Neural cell (in vitro differentiated cells): ENCODE measurements at regions not wholly inside any gene's neighbourhood (a gene's known extent, or its start where the extent isn't known, plus 50 kb on each side); places are given as distances from the start of the nearest gene placed in this dataset.

Experiments
- H2AFZ ChIP-seq: fragments of 200-600, 300-800 bp; sonication (generic), shearing (Covaris generic); 2 replicates; pipeline ENCODE4 v1.6.0; 2014; ENCODE audit warnings: low read depth, mild to moderate bottlenecking, antibody characterized with exemption, low read length, moderate library complexity
- H3F3A ChIP-seq: fragments of 200-600 bp; shearing (Covaris generic); 2 replicates; pipeline ENCODE4 v1.6.1; 2016; ENCODE audit warnings: mild to moderate bottlenecking, moderate library complexity, mixed read lengths, antibody characterized with exemption, low read length; ENCODE audit not compliant: insufficient read depth, poor library complexity, severe bottlenecking
- H3K27ac ChIP-seq: fragments of 200-600, 300-800 bp; sonication (generic), shearing (Covaris generic); 2 replicates; pipeline ENCODE4 v1.5.1; 2014; ENCODE audit warnings: mild to moderate bottlenecking, low read length, moderate library complexity
- H3K27me3 ChIP-seq: fragments of 300-800, 200-600 bp; sonication (generic), shearing (Covaris generic); 2 replicates; pipeline ENCODE4 v1.6.0; 2014; ENCODE audit warnings: mild to moderate bottlenecking, low read depth, low read length, moderate library complexity; ENCODE audit not compliant: insufficient read depth
- H3K36me3 ChIP-seq: fragments of 300-800, 200-600 bp; sonication (generic), shearing (Covaris generic); 2 replicates; pipeline ENCODE4 v1.5.1; 2014; ENCODE audit warnings: mild to moderate bottlenecking, antibody characterized with exemption, low read length, moderate library complexity; ENCODE audit not compliant: insufficient read depth
- H3K4me2 ChIP-seq: fragments of 300-800, 200-600 bp; sonication (generic), shearing (Covaris generic); 2 replicates; pipeline ENCODE4 v1.6.0; 2014; ENCODE audit warnings: mild to moderate bottlenecking, low read length
- H3K4me3 ChIP-seq: fragments of 300-800, 200-600 bp; sonication (generic), shearing (Covaris generic); 2 replicates; pipeline ENCODE4 v1.5.1; 2014; ENCODE audit warnings: mild to moderate bottlenecking, low read length, moderate library complexity
- H3K79me2 ChIP-seq: fragments of 200-600 bp; shearing (Covaris generic); replicated peaks from 2 replicates; pipeline ENCODE4 v1.6.0; 2014; ENCODE audit warnings: mild to moderate bottlenecking, low read length, moderate library complexity; ENCODE audit not compliant: insufficient read depth
- H3K9ac ChIP-seq: fragments of 300-800, 200-600 bp; sonication (generic), shearing (Covaris generic); 2 replicates; pipeline ENCODE4 v1.6.1; 2016; ENCODE audit warnings: mild to moderate bottlenecking, low read length, mixed read lengths
- H3K9me2 ChIP-seq: fragments of 200-600 bp; shearing (Covaris generic); 2 replicates; pipeline ENCODE4 v1.6.1; 2016; ENCODE audit warnings: mild to moderate bottlenecking, low read length, mixed read lengths; ENCODE audit not compliant: insufficient read depth
- H3K9me3 ChIP-seq: fragments of 200-600, 300-800 bp; sonication (generic), shearing (Covaris generic); 2 replicates; pipeline ENCODE4 v1.6.1; 2016; ENCODE audit warnings: mild to moderate bottlenecking, mixed run types, low read length, moderate library complexity, mixed read lengths
- H4K20me1 ChIP-seq: fragments of 200-600 bp; shearing (Covaris generic); 2 replicates; pipeline ENCODE4 v1.6.1; 2016; ENCODE audit warnings: mild to moderate bottlenecking, mixed run types; ENCODE audit not compliant: insufficient read depth
- EP300 ChIP-seq: fragments of 450-650 bp; conservative IDR thresholded peaks from 2 replicates; pipeline ENCODE4 v1.6.1; 2014; ENCODE audit warnings: antibody characterized with exemption, mild to moderate bottlenecking, moderate library complexity; ENCODE audit not compliant: poor library complexity, severe bottlenecking
- EZH2 ChIP-seq: fragments of 200-600, 300-800 bp; shearing (Covaris generic), sonication (generic); IDR thresholded peaks from 2 replicates; pipeline ENCODE4 v1.6.1; 2014; ENCODE audit warnings: antibody characterized with exemption, low read length, borderline replicate concordance, mild to moderate bottlenecking; ENCODE audit not compliant: insufficient read depth, poor library complexity, severe bottlenecking
- MXI1 ChIP-seq: fragments of 450-650 bp; conservative IDR thresholded peaks from 2 replicates; pipeline ENCODE4 v1.6.1; 2014; ENCODE audit warnings: antibody characterized with exemption, mild to moderate bottlenecking; ENCODE audit not compliant: poor library complexity, severe bottlenecking
- POLR2AphosphoS5 ChIP-seq: IDR thresholded peaks from 2 replicates; pipeline ENCODE4 v1.6.1; 2012
- RAD21 ChIP-seq: fragments of 450-650 bp; conservative IDR thresholded peaks from 2 replicates; pipeline ENCODE4 v1.6.1; 2014; ENCODE audit warnings: antibody characterized with exemption, mild to moderate bottlenecking, moderate library complexity
- SMC3 ChIP-seq: fragments of 450-650 bp; conservative IDR thresholded peaks from 2 replicates; pipeline ENCODE4 v1.6.1; 2014; ENCODE audit warnings: antibody characterized with exemption, mild to moderate bottlenecking, moderate library complexity; ENCODE audit not compliant: poor library complexity
- TAF1 ChIP-seq: IDR thresholded peaks from 2 replicates; pipeline ENCODE4 v1.6.1; 2012; ENCODE audit warnings: low read depth
- TF ChIP-seq, protein P1 (sequence below): IDR thresholded peaks from 2 replicates; pipeline ENCODE4 v1.6.1; 2012; ENCODE audit warnings: borderline replicate concordance
- TF ChIP-seq, protein P2 (sequence below): fragments of 450-650 bp; IDR thresholded peaks from 2 replicates; pipeline ENCODE4 v1.5.1; 2014; ENCODE audit warnings: antibody characterized with exemption, mild to moderate bottlenecking, moderate library complexity; ENCODE audit not compliant: poor library complexity, severe bottlenecking

DNA sequence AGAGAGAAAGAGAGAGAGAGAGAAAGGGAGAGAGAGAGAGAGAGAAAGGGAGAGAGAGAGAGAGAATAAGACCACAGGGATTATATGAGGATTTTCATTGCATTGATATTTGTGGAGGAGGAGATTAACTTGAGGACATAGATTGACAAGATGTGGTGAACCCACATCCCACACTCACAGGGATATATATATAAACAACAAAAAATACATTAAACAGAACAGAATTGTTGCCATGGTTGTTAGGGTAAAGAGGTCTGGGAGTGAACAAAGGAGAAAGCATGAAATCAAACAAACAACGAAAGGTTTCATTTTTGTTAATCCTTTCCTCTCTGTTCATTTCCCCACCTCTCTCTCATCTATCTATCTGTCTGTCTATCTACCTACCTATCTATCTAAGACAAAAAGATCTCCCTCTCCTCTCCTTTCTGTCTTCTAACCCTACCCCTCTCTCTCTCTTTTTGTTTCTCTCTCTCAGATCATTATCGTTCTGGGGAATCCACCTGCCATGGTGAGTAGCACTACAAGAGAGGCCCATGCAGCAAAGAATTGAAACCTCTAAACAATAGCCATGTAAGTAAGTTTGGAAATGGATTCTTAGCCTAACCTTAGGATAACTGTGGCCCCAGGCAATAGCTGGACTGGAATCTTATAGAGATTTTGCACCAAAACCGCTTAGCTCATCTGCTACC, 280.9 kb downstream of the RAP2B start:
- no peaks in the 10 kb centered on the region for H3F3A ChIP-seq
- H3K9me3 ChIP-seq: no peaks in the 10 kb centered on the region
- H4K20me1 ChIP-seq: no peaks in the 10 kb centered on the region
- H3K36me3 ChIP-seq: no peaks in the 10 kb centered on the region
- H3K27me3 ChIP-seq: no peaks in the 10 kb centered on the region
- no peak overlapping the region for H3K4me3 ChIP-seq
- H3K4me2 ChIP-seq: no peak overlapping the region
- no peaks in the 10 kb centered on the region for H3K79me2 ChIP-seq
- no peak overlapping the region for H3K9ac ChIP-seq
- no peak overlapping the region for H3K27ac ChIP-seq
- no peak overlapping the region for H2AFZ ChIP-seq
- TF ChIP-seq RAD21: no peak
- no peak for TF ChIP-seq TAF1
- no peak for TF ChIP-seq MXI1
- TF ChIP-seq EZH2: no peak
- TF ChIP-seq SMC3: no peak
- no peak for TF ChIP-seq POLR2AphosphoS5
- TF ChIP-seq, protein P1, sequence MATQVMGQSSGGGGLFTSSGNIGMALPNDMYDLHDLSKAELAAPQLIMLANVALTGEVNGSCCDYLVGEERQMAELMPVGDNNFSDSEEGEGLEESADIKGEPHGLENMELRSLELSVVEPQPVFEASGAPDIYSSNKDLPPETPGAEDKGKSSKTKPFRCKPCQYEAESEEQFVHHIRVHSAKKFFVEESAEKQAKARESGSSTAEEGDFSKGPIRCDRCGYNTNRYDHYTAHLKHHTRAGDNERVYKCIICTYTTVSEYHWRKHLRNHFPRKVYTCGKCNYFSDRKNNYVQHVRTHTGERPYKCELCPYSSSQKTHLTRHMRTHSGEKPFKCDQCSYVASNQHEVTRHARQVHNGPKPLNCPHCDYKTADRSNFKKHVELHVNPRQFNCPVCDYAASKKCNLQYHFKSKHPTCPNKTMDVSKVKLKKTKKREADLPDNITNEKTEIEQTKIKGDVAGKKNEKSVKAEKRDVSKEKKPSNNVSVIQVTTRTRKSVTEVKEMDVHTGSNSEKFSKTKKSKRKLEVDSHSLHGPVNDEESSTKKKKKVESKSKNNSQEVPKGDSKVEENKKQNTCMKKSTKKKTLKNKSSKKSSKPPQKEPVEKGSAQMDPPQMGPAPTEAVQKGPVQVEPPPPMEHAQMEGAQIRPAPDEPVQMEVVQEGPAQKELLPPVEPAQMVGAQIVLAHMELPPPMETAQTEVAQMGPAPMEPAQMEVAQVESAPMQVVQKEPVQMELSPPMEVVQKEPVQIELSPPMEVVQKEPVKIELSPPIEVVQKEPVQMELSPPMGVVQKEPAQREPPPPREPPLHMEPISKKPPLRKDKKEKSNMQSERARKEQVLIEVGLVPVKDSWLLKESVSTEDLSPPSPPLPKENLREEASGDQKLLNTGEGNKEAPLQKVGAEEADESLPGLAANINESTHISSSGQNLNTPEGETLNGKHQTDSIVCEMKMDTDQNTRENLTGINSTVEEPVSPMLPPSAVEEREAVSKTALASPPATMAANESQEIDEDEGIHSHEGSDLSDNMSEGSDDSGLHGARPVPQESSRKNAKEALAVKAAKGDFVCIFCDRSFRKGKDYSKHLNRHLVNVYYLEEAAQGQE: no peak
- TF ChIP-seq EP300: no peak
- TF ChIP-seq, protein P2, sequence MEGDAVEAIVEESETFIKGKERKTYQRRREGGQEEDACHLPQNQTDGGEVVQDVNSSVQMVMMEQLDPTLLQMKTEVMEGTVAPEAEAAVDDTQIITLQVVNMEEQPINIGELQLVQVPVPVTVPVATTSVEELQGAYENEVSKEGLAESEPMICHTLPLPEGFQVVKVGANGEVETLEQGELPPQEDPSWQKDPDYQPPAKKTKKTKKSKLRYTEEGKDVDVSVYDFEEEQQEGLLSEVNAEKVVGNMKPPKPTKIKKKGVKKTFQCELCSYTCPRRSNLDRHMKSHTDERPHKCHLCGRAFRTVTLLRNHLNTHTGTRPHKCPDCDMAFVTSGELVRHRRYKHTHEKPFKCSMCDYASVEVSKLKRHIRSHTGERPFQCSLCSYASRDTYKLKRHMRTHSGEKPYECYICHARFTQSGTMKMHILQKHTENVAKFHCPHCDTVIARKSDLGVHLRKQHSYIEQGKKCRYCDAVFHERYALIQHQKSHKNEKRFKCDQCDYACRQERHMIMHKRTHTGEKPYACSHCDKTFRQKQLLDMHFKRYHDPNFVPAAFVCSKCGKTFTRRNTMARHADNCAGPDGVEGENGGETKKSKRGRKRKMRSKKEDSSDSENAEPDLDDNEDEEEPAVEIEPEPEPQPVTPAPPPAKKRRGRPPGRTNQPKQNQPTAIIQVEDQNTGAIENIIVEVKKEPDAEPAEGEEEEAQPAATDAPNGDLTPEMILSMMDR: no peak
- H3K9me2 ChIP-seq: no peaks in the 10 kb centered on the region

DNA sequence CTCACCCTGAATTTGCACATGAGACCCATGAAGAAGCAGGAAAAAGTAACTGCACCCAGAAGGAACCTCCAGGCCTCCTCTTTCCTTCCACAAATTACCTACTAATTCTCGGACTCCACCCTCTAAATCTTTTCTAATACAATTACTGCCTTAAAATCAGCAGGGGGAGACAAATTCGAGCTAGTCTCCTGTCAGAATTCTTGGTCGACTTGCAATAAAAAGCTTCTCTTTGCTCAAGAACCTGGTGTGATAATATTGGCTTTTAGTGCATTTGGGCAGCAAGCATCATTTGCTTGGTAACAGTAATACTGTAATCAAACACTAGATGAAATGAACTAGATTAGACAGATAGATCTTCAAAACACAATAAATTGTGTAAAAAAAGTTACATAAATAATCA, 281.9 kb downstream of the RAP2B start:
- no peaks in the 10 kb centered on the region for H3K9me2 ChIP-seq
- no peak overlapping the region for H3K4me2 ChIP-seq
- no peak overlapping the region for H2AFZ ChIP-seq
- H3K9ac ChIP-seq: no peak overlapping the region
- H3F3A ChIP-seq: no peaks in the 10 kb centered on the region
- no peaks in the 10 kb centered on the region for H4K20me1 ChIP-seq
- TF ChIP-seq POLR2AphosphoS5 (peak; percentile 51), TAF1 (no peak)
- no peaks in the 10 kb centered on the region for H3K36me3 ChIP-seq
- H3K9me3 ChIP-seq: no peaks in the 10 kb centered on the region
- no peaks in the 10 kb centered on the region for H3K27me3 ChIP-seq
- no peaks in the 10 kb centered on the region for H3K79me2 ChIP-seq
- H3K27ac ChIP-seq: no peak overlapping the region
- no peak overlapping the region for H3K4me3 ChIP-seq

- H3F3A ChIP-seq: no peaks in the 10 kb centered on the region
- no peaks in the 10 kb centered on the region for H3K9me2 ChIP-seq
- H3K36me3 ChIP-seq: no peaks in the 10 kb centered on the region
- TF ChIP-seq, protein P2: no peak
- no peak for TF ChIP-seq EZH2
- TF ChIP-seq SMC3: no peak
- no peak for TF ChIP-seq POLR2AphosphoS5
- TF ChIP-seq RAD21: no peak
- TF ChIP-seq EP300: no peak
- TF ChIP-seq, protein P1: no peak
- TF ChIP-seq TAF1: no peak
- no peak for TF ChIP-seq MXI1
- no peaks in the 10 kb centered on the region for H3K79me2 ChIP-seq
- no peak overlapping the region for H3K4me3 ChIP-seq
- no peak overlapping the region for H3K4me2 ChIP-seq
- no peaks in the 10 kb centered on the region for H4K20me1 ChIP-seq
- no peak overlapping the region for H2AFZ ChIP-seq
- H3K9ac ChIP-seq: no peak overlapping the region
- no peak overlapping the region for H3K27ac ChIP-seq
- H3K27me3 ChIP-seq: no peaks in the 10 kb centered on the region
- H3K9me3 ChIP-seq: no peaks in the 10 kb centered on the region
These were observed 283.8 kb downstream of the RAP2B start for GRCh38 chr3:153445817-153446216.
